Adrenal gland (tissue), 5 donors: ENCODE measurements at regions not wholly inside any gene's neighbourhood (a gene's known extent, or its start where the extent isn't known, plus 50 kb on each side); places are given as distances from the start of the nearest gene placed in this dataset.

Experiments used
- CTCF ChIP-seq, 6 experiments: fragments of 450-650 bp in 4 of 6; fragments of 200-600 bp in 2 of 6; sonication (generic) in 1 of 6; IDR thresholded peaks; 1 replicate in 5 of 6; 2 replicates in 1 of 6; pipeline versions ENCODE4 v1.5.1 to v1.8.0; 2016 to 2021; ENCODE audit warnings: antibody characterized with exemption in 6 of 6, mild to moderate bottlenecking in 2 of 6, moderate library complexity in 1 of 6
- POLR2A ChIP-seq, 2 donors: fragments of 450-650 bp; IDR thresholded peaks; one replicate each; pipeline ENCODE4 v1.6.1; 2017; ENCODE audit warnings: antibody characterized with exemption in 2 of 2, mild to moderate bottlenecking in 2 of 2, moderate library complexity in 1 of 2
- donor health status: DM: no; HTN: no; CAD: no.

GRCh38 chr18:28831908-28832307, 655.0 kb upstream of the CDH2 start:
- TF ChIP-seq CTCF (IDR thresholded peaks at IDR 0.05) (no peak), POLR2A (IDR thresholded peaks at IDR 0.05) (no peak)
